ENCODE measurements at regions not wholly inside any gene's neighbourhood (a gene's known extent, or its start where the extent isn't known, plus 50 kb on each side); places are given as distances from the start of the nearest gene placed in this dataset.

DNA sequence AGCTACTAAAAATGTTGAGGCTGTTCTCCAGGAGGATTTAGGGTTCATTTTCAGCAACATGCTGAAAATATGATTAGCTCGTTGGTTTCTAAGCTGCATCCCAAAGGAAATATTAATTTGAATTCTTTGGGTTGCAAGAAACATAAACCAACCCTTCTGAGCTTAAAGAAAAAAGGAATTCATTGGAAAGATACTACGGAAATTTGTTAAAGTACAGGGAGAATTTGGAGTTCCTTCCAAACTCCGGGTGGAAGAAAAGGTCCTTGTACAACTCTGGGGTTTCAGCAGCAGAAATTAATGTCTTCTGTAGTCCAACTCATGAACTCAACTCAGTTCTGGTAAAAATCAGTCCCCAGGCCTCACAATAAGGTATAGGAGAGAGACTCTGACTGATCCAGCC lies 712.9 kb downstream of the UTRN start:
- DNase-seq = no peak

DNA sequence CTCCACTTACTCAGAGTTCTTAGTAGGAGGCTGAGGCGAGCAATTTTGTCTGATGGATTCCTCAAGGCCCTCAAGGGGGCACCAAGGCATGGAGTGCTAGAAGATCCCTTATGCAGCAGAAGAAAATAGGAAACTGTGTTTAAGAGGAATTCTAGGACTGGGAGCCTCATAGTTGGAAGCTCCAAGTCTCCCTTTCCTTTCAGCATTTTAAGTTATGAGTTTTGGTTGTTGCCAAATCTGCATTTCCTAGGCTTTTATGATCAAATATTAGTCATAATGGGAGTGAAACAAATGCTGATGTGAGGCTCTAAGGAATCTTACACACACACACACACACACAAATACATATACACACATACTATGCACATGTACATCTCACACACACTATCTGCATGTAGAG lies 714.0 kb downstream of the UTRN start:
- no peak for DNase-seq

DNA sequence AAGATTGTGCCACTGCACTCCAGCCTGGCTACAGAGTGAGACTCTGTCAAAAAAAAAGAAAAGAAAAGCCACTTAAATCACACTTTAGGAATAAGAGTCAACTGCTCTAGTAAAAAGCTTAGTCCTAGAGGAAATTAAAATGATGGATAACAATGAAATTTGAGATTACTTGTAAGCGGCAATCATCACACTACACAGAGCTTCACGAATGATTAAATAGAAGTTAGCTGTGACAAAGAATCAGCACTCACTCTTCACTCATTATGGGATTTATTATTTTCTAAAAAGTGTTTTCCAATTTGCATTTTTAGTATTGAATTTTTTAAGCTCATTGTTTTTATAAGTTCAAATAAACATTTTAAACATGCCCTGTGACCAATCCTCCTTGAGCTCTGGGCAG lies 718.0 kb downstream of the UTRN start:
- no peak for DNase-seq

DNA sequence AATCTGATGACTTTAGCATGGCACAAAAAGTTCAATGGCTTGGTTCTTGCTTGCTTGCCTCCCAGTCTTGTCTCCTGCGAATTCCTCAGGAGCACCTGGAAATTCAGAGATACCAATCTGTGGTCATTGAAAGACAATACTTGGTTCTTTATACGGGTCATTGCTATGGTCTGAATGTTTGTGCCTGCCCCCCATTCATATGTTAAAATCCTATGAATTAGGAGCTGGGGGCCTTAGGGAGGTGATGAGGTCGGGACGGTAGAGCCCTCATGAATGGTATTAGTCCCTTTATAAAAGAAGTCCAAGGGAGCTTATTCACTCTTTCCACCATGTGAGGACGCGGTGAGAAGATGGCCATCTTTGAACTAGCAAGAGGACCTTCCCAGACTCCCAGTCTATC lies 721.8 kb downstream of the UTRN start:
- no peak for DNase-seq

DNA sequence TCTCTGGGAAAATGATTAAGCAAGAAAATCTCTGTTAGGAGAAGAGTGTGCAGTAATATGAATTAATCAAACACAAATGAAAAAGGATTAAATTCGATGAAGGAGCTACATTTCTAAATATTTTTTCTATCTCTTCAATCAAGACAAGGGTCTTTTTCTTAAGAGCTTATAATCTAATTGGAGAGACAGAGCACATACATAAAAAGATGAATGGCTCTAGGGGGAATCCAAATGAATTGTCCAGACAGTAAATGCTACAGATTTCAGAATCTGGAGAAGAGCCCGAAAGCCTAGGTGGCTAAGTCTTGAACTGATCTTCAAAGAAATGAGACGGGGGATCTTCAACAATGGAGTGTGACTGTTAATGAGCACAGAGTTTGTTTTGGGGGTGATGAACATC lies 723.6 kb downstream of the UTRN start:
- DNase-seq = no peak

DNA sequence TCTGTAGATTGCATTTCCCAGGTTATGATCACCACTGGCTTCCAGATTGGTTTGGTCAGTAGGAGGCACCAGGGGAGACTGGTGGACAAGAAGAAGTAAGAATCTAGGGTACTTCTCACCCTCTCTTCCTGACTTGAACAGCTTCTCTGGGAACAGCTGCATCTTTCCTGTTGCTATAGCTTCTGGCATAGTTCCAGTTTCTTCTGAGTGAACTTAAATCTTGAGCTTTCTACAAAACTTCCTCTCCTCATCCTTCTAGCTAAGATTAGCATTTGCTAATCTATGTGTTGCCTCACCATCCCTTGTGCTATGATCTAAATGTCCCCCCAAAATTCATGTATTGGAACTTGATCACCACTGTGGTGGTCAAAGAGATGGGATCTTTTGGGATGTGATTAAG lies 724.6 kb downstream of the UTRN start:
- no peak for DNase-seq

DNA sequence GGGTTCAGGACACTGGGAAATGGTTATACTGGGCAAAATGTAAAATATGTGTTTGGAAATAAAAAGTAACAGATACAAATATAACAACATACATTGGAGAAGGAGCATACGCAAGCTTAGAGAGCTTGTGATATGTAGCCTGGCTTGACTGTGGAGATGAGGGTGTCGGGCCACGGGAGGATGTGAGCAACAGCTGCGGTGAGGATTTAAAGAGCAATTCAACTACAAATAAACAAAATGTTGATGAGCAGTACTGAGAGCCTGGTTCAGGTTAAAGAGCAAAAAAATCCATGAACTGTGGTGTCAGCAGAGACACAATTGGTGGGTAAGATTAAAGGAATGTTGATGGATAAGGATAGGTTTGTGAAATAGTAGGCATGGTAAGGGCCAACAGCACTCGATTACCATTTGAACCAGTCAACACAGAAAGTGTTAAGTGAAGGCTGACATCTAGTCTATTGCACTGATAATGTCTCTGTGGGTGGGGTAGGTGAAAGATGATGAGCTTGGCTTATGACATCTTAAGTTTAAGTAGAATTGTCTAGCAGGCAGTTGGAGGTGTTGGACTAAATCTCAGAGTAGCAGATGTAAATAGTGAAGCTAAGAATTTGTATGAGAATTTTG lies 723.2 kb downstream of the EPM2A start:
- DNase-seq = no peak

DNA sequence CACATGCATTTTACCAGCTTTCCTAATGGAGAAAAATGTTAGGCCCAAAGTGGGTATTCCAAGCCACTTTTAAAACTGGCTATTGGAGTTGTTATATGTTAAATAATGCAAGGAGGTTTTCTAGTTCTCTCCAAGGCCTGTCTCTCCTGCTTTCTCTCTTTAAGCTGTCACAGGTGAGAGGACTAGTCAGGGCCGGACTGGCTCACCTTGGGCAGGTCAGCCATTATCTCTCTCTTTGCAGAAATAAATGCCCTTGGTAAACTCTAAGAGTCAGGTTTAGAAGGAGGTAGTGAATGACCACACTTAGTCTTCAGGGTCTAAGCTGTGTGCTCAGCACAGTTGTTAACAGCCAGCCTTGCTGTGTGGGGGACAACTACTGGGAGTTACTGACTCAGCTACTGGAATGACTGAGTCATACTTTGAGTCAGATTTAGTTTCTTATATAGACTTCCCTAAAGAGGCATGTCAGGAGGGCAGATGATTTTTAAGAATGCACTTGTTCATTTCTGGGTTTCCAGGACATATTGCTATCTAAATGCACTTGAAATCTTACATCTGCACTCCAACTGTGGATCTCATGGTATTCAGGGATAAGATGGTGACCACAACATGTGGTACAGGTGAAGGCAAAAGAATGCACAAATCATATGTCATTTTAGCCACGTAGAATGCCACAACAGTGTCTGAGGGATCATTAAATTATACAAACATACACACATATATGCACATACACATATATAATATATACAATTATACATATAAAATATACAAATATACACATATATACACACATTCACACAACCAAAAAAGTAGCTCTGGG lies 719.4 kb downstream of the EPM2A start:
- no peak for DNase-seq

DNA sequence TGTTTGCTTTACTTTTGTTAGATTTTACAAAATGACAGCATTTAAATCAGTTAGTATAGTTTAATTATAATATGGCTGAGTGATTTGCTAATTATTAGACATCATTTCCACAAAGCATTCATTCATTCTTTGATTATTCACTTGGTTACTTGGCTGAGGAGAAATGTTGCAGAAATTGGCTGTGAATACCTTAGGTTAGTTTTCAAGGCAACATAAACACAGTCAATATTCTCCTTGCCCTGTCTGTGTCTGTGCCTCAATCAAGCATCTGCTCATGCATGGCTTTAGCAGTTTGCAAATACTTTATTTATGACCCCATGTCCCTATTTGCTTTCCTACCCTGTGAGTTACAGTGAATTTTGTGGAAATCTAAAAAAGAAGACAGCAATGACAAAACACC lies 718.3 kb downstream of the EPM2A start:
- DNase-seq = no peak

DNA sequence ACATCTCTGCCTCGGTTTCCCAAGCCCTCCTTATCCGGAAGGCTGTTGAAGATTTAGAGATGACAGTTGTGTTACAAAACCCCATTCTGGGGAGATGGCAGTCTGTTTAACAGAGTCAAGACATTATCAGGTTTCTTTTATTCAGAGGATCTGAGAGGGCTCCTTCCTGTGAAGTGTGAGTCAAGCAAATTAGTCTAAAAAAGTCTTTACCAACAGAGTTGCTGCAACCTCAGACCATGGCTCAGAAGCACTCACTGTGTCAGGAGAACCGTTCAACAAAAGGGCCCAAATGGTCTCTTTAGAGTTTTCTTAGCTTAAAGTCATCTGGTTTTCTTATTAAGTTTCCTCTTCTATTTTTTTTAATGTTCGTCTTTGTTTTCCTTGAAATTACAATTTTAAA lies 717.8 kb downstream of the EPM2A start:
- no peak for DNase-seq

DNA sequence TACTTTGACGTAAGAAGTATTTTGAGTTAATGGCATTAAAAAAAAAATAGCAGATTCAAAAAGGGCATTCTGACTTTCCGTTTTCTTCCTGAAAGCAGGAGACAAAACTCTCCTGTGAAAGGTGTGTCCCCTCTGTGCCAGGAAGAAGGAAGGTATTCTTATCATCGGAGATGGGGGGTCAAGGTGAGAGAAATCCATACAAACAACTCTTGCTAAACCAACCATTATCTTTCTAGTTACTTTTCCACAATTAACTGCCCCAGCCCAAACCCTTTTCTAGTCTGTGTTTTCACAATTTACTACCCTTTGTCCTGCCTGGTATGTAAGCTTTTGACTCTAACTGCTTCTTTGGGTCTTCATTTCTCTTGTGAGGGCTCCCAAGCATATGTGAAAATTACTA lies 717.3 kb downstream of the EPM2A start:
- no peak for DNase-seq

DNA sequence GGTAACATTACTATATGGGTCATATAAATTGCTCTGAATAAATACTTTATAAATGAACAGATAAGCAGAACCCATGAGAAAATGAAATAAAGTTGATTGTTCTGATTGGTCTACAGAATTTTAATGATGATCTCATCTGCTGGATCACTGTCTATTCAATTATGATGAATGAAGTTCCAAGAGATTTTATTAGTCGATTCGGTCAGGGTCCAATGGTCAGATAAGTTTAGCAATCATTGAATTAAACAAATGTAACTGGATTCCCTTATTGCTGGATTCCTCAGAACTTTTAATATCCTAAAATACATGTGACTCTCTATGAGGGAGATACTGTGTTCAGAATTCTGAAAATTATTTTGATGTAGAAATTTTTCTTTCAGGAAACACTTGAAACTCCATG lies 715.2 kb downstream of the EPM2A start:
- DNase-seq = no peak

DNA sequence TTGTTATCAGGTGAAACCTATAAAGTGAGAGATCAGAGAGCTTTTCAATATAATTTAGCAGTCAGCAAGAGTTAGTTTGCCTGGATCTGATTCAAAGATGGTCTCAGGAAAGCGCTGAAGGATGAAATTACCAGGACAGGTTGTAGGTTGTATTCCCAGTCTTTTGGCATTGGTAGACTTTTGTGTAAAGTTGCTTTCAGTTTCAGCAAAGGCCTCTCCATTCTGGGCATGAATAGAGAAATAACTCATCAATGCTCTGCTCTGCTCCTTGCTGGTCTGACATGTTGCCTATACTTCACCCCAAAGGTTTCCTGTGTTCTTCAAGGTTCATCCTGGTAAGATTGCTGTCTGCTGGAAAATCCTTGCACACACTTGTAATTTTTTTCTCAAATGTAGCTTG lies 714.8 kb downstream of the EPM2A start:
- DNase-seq = no peak

DNA sequence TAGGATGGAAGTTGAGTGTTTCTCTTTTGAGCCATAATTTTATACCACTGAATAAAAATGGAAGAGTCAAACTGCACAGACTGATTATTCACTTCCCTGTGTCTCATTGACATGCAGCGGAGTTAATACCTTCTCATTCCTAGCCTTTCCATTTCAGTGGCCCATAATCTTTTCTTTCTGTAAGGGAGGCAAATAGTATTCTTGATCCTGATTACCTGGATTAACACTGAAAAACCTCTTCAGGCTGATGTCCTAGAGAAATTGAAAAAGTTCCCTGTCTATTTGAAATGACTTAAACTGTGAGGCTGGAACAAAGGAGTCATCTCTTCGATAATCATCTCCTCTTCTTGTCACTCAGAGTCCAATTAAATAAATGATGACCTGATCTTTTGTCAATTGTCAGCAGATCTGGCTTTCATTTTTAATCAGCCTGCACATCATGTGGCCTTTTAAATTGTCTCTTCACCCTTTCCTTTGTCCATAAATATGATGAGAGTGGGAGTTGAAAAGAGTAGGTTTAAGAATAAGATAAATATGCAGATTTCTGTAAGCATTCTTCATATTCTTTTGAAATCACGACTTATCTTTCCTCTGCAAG lies 713.0 kb downstream of the EPM2A start:
- DNase-seq = no peak

DNA sequence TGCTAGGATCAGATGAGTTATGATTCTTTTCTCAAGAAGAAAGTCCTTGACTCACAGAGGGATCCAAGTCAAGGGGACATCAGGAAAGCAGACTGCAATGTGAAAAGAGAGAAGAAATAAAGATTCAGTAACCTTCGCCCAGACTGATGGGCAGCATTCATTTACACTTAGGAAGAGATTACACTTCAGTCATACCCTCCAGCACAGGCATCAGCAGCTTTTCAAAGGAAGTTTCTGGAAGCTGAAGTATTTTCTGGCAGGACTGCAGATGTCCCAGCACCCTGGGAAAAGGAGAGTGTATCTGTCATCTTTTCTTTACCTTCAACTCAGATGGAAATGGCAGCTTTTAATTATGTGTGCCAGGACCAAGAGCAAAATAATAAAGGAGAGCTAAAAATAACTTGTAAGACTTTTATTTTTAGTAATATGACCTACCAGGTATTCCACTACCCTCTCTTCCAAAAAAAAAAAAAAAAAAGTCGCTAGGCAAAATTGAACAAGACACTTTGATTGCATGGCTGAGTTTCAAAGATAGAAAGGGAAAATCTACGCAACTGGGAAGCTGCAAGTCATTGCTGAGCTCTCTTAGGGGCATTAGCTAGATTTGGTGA lies 712.1 kb downstream of the EPM2A start:
- no peak for DNase-seq

DNA sequence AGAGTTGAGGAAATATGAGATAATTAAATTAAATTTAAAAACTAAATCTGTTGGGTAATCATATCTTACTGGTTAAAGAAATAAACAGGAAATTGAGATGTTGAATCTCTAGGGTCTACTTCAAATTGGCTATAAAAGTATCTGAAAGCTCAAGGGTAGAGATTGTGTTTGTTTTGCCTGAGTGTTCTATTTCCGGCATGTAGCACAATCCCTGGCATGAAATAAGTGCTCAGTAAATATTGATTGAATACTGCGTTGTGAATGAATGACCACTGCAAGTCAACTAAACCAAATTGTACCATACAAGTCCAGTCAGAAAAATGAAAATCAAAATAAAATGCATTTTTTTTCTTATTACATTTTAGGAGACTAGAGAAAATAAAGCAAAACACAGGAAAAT lies 709.8 kb downstream of the EPM2A start:
- DNase-seq = no peak

DNA sequence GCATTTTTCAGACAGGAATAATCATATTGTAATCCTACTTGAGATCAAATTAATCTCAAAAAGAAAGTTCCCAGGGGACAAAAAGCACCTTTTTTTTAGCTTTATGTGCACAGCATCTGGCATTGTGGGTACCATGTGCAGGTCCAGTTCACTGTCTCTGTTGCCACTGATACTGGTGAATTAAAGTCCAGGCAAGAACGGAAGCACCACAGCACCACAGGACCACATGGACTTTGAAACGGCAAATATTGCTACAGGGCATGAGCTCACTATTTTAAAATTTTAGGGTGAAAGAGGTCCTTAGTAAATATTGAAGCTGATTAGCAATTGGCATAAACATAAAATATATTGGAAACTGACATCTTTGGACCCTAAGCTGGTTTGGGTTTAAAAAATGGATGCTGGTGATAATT lies 709.0 kb downstream of the EPM2A start:
- no peak for DNase-seq

DNA sequence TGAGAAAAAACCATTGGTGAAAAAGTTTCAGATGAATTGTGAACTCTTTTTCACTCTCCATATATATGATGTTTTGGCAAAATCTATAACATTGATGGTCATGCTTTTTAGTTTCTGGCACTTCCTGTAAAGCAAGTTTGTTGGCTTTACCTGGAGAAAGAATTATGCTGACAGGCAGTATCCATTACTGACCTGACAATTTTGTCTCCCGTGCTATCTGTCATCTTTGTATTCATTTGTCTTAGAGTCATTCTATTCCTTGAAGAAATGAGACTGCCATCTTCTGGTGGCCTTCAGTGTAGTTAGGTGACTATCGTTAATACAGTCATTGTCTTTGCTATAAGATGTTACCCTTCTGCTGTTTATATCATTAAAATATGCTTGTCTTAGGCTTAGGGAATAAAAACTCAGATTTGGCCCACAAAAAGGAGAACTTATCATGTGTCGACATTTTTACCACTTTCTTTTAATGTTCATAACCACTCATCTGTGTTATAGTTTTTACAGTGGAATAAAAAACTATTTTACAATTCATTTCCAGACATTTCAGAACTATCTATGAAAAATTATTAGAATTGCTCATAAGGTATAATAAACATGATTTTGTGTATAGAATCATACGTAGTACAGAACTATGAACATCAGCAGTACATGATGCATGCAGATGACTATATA lies 707.0 kb downstream of the EPM2A start:
- no peak for DNase-seq

DNA sequence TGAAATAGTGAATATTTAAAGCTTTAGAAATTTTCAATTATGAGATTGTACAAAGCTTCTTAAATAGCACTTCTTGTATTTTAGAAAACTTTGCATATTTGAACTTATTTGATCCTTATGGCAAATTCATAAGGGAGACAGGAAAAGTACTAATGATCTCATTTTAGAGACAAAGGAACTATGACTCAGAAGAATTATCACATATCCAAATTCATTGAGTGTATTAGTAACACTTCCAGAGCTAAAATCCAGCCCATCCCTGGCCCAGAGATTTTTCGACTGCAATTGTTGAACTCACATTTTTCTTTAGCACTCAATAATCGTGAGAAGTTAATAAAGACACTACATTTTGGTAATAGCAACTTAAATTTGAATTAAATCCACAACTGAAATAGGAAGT lies 704.3 kb downstream of the EPM2A start:
- DNase-seq = no peak

DNA sequence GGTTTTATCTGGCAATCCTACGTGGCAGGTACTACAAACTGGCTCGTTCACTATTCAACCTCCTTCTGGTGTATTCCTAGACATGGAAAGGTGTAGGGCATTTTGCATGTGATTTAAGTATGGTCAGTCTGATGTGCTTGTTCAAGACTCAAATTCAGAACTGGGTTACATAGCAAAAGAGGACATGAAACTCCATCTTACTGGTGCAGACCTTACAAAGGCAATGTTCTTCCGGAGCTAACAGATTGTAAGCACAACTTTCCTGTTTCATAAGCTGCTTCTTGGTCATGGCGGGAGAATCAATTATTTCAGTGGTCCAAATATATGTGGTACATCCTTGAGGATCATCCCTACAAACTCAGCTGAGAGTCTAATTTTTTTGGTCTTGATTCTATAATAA lies 703.4 kb downstream of the EPM2A start:
- no peak for DNase-seq

DNA sequence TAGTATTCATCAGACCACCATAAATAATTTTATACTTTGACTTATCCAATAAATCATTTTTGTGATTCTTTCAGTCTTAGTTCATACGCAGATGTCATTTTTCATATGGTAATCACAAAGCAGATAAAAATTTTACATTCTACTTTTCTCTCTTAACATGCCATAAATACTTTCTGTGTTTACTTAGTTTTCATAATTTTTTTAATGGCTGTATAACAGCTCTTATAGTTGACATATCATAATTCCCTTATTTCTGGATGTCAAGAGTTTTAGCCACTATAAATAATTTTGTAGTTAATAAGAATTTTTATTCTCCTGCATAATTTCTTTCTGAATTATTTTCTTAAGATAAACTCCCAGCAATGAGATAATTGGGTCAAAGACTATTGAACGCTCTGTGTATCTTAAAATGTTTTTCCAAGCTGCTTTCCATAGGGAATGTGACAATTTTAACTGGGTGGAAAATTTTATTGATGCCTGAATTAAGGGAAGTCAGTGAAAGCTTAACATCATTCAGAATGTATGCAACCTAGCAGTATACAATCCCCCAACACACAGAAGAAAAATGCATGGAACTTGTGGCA lies 702.7 kb downstream of the EPM2A start:
- no peak for DNase-seq

DNA sequence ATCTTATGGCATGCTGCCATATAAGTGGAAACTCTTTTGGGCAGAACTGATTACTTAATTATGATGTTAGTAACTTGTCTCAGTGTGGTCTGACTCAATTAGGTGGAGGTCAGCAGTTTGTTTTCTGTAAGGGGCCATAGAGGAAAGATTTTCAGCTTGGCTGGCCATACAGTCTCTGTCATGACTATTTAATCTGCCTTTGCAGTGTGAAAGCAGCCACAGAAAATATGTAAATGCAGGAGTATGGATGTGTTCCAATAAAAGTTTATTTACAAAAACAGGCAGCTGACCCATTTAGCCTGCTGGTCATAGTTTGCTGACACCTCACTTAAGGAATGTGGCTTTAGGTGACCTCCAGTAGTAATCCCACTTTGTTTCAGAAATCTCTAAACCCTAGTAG lies 700.7 kb downstream of the EPM2A start:
- no peak for DNase-seq

DNA sequence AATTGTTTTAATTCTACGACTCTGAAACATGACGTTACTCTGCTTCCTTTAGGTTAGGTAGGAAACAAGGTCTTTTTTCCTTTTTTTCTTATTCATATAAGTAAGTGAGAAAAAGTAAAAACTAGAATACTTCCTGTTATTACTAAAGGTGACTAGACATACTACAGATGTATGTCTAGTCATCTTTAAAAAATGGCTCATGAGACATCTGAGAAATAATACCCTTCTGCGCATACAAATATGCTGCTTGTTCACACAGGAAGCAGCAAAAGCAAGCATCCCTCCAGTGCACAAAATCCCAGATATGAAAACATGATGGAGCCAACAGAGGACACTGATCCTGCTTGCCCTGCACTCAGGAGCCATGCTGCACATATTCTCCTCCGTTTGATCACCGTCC lies 699.1 kb downstream of the EPM2A start:
- DNase-seq = no peak

All from effector CD4-positive, alpha-beta T cell (primary cell).